Osteoblast (primary cell): ENCODE measurements at regions not wholly inside any gene's neighbourhood (a gene's known extent, or its start where the extent isn't known, plus 50 kb on each side); places are given as distances from the start of the nearest gene placed in this dataset.

Experiments used
- DNase-seq: peaks from one replicate; pipeline ENCODE4 v3.0.0; 2011; ENCODE audit warnings: low spot score, mixed read lengths; ENCODE audit not compliant: insufficient read length; ENCODE audit errors: missing footprints
- H2AFZ ChIP-seq: 2 replicates; pipeline ENCODE4 v1.6.0; 2011; ENCODE audit warnings: mild to moderate bottlenecking, low read length
- H3K27ac ChIP-seq: 2 replicates; pipeline ENCODE4 v1.5.1; 2011; ENCODE audit warnings: mild to moderate bottlenecking, low read depth, low read length, moderate library complexity
- H3K27me3 ChIP-seq: 2 replicates; pipeline ENCODE4 v1.6.0; 2012; ENCODE audit warnings: mild to moderate bottlenecking, control low read depth, inconsistent platforms, low read length, moderate library complexity; ENCODE audit not compliant: insufficient read depth
- H3K36me3 ChIP-seq: 2 replicates; pipeline ENCODE4 v1.5.1; 2011; ENCODE audit warnings: mild to moderate bottlenecking, low read length, control low read depth, moderate library complexity; ENCODE audit not compliant: insufficient read depth
- H3K4me1 ChIP-seq: 2 replicates; pipeline ENCODE4 v1.5.1; 2011; ENCODE audit warnings: mild to moderate bottlenecking, low read length, control low read depth, moderate library complexity; ENCODE audit not compliant: insufficient read depth
- H3K4me2 ChIP-seq: 2 replicates; pipeline ENCODE4 v1.6.0; 2011; ENCODE audit warnings: mild to moderate bottlenecking, low read length; ENCODE audit not compliant: insufficient read depth
- H3K4me3 ChIP-seq: fragments of 200-600 bp; sonication (generic); 3 replicates; pipeline ENCODE4 v1.5.1; 2012; ENCODE audit warnings: mild to moderate bottlenecking, low read length, inconsistent platforms; ENCODE audit not compliant: insufficient read depth
- H3K79me2 ChIP-seq: 2 replicates; pipeline ENCODE4 v1.6.0; 2012; ENCODE audit warnings: mild to moderate bottlenecking, low read length, control low read depth, inconsistent platforms; ENCODE audit not compliant: insufficient read depth
- H3K9me3 ChIP-seq: 2 replicates; pipeline ENCODE4 v1.5.1; 2011; ENCODE audit warnings: low read depth, low read length, control low read depth
- H4K20me1 ChIP-seq: 2 replicates; pipeline ENCODE4 v1.6.0; 2012; ENCODE audit warnings: mild to moderate bottlenecking, low read length, control low read depth; ENCODE audit not compliant: insufficient read depth
- TF ChIP-seq, protein P1 (sequence below): IDR thresholded peaks from 2 replicates; pipeline ENCODE4 v1.5.1; 2011; ENCODE audit warnings: mild to moderate bottlenecking, low read depth, low read length, moderate library complexity; ENCODE audit errors: extremely low read depth

DNA sequence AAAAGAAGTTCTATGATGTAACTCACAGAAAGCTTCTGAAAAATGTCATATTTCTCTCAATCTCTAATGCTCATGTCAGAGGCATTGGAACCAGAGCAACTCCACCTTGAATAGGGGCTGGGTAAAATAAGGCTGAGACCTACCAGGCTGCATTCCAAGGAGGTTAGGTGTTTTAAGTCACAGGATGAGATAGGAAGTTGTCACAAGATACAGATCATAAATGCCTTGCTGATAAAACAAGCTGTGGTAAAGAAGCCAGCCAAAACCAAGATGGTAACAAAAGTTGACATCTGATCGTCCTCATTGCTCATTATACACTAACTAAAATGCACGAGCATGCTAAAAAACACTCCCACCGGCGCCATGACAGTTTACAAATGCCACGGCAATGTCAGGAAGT lies 411.1 kb upstream of the GRIA1 start:
- H3K27ac ChIP-seq = no peak overlapping the region
- no peaks in the 10 kb centered on the region for H4K20me1 ChIP-seq
- DNase-seq = no peak
- no peaks in the 10 kb centered on the region for H3K27me3 ChIP-seq
- H3K4me1 ChIP-seq = no peaks in the 10 kb centered on the region
- no peaks in the 10 kb centered on the region for H3K79me2 ChIP-seq
- H3K36me3 ChIP-seq = no peaks in the 10 kb centered on the region
- no peaks in the 10 kb centered on the region for H3K9me3 ChIP-seq
- H2AFZ ChIP-seq = no peak overlapping the region
- no peak overlapping the region for H3K4me2 ChIP-seq
- H3K4me3 ChIP-seq = no peak overlapping the region
- TF ChIP-seq, protein P1, sequence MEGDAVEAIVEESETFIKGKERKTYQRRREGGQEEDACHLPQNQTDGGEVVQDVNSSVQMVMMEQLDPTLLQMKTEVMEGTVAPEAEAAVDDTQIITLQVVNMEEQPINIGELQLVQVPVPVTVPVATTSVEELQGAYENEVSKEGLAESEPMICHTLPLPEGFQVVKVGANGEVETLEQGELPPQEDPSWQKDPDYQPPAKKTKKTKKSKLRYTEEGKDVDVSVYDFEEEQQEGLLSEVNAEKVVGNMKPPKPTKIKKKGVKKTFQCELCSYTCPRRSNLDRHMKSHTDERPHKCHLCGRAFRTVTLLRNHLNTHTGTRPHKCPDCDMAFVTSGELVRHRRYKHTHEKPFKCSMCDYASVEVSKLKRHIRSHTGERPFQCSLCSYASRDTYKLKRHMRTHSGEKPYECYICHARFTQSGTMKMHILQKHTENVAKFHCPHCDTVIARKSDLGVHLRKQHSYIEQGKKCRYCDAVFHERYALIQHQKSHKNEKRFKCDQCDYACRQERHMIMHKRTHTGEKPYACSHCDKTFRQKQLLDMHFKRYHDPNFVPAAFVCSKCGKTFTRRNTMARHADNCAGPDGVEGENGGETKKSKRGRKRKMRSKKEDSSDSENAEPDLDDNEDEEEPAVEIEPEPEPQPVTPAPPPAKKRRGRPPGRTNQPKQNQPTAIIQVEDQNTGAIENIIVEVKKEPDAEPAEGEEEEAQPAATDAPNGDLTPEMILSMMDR = no peak

DNA sequence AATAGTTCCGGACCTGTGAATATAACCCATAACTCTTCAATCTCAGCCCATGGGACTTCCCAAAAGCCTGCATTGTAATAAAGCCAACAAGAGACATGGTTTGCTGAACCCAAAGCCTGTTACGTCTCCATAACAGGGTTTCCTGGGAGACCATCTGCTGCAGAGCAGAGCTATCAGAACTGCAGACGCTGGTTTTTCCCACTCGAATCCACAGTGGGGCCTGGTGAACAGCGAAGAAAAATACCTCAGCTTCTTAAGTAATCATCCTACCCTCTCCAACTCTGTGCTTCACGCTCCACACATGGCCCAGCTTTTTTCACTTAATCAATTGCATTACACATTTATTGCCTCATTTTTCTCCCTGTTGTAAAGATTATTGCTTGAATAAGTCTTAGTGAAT lies 409.5 kb upstream of the GRIA1 start:
- H3K27ac ChIP-seq = no peak overlapping the region
- H3K4me1 ChIP-seq = no peaks in the 10 kb centered on the region
- no peak overlapping the region for H2AFZ ChIP-seq
- H4K20me1 ChIP-seq = no peaks in the 10 kb centered on the region
- H3K27me3 ChIP-seq = no peaks in the 10 kb centered on the region
- DNase-seq = no peak
- H3K36me3 ChIP-seq = no peaks in the 10 kb centered on the region
- no peaks in the 10 kb centered on the region for H3K9me3 ChIP-seq
- TF ChIP-seq, protein P1 = no peak
- no peak overlapping the region for H3K4me2 ChIP-seq
- H3K4me3 ChIP-seq = no peak overlapping the region
- no peaks in the 10 kb centered on the region for H3K79me2 ChIP-seq

DNA sequence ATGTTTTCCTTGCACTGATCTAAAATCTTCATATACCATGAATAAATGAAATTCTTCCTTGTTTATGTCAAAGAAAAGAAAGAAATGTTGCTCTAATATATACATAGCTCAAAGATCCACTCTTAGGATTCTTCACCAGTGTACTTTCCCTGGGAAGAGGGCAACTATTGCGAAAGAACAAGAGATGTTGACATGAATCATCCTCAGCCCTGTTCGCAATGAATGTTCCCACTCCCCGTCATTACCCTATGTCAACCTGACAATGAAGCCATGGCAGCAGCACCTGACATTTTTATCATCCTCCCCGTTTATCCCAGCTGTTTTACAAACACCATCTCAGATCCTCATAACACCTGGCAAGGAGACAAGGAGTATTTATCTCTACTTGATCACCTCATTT lies 409.1 kb upstream of the GRIA1 start:
- no peaks in the 10 kb centered on the region for H3K27me3 ChIP-seq
- DNase-seq = no peak
- no peak overlapping the region for H3K4me2 ChIP-seq
- TF ChIP-seq, protein P1 = no peak
- no peaks in the 10 kb centered on the region for H3K9me3 ChIP-seq
- H3K79me2 ChIP-seq = no peaks in the 10 kb centered on the region
- H3K27ac ChIP-seq = no peak overlapping the region
- no peak overlapping the region for H3K4me3 ChIP-seq
- H3K36me3 ChIP-seq = no peaks in the 10 kb centered on the region
- no peaks in the 10 kb centered on the region for H3K4me1 ChIP-seq
- no peaks in the 10 kb centered on the region for H4K20me1 ChIP-seq
- no peak overlapping the region for H2AFZ ChIP-seq

DNA sequence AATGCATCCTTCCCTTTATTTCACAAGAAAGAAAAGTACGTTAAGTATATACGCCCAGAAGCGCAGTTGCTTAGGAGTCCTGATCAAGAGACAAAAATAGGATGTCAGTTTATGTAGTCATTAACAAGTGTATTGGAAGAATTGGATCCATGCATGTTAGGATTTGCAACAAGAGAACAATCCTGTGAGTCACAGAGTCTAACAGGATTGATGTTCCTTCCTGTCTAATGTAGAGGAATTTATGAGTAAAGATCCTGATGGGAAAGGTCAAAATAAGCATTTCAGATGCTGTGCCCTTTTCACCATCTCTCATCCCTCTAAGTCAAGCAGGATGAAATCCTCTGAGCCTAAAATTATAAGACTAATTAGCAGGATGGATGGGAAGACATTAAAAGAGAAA lies 406.0 kb upstream of the GRIA1 start:
- Histone ChIP-seq H3K27ac (no peak overlapping the region), H3K9me3 (no peaks in the 10 kb centered on the region), H3K27me3 (no peaks in the 10 kb centered on the region), H3K4me3 (no peak overlapping the region), H4K20me1 (no peaks in the 10 kb centered on the region), H2AFZ (no peak overlapping the region), H3K79me2 (no peaks in the 10 kb centered on the region), H3K4me2 (no peak overlapping the region), H3K36me3 (no peaks in the 10 kb centered on the region), H3K4me1 (no peaks in the 10 kb centered on the region)
- TF ChIP-seq, protein P1 = no peak
- DNase-seq = no peak
